OCI-LY3 (cell line): ENCODE measurements at regions not wholly inside any gene's neighbourhood (a gene's known extent, or its start where the extent isn't known, plus 50 kb on each side); places are given as distances from the start of the nearest gene placed in this dataset.

Experiments
- H2AFZ ChIP-seq: fragments of 200-600, 300-600 bp; shearing (Covaris generic); 2 replicates; pipeline ENCODE4 v1.6.0; 2014; ENCODE audit warnings: antibody characterized with exemption, low read depth, low read length
- H3K27ac ChIP-seq: fragments of 200-600, 300-600 bp; sonication (generic); 2 replicates; pipeline ENCODE4 v1.5.1; 2014; ENCODE audit warnings: mild to moderate bottlenecking, low read length, moderate library complexity, mixed read lengths
- H3K27me3 ChIP-seq: fragments of 200-600, 300-600 bp; sonication (generic); 2 replicates; pipeline ENCODE4 v1.6.1; 2014; ENCODE audit warnings: low read depth, low read length, mixed read lengths
- H3K36me3 ChIP-seq: fragments of 200-600, 300-600 bp; sonication (generic); replicated peaks from 2 replicates; pipeline ENCODE3; 2014; ENCODE audit warnings: low read depth, low read length, mixed read lengths
- H3K4me1 ChIP-seq: fragments of 300-600, 200-600 bp; sonication (generic); 2 replicates; pipeline ENCODE4 v1.6.1; 2014; ENCODE audit warnings: low read length, mixed read lengths
- H3K4me2 ChIP-seq: fragments of 200-600, 300-600 bp; sonication (generic); 2 replicates; pipeline ENCODE4 v1.6.1; 2014; ENCODE audit warnings: low read length, mixed read lengths
- H3K4me3 ChIP-seq: fragments of 300-600, 200-600 bp; sonication (generic); 2 replicates; pipeline ENCODE4 v1.5.1; 2014; ENCODE audit warnings: antibody characterized with exemption, mild to moderate bottlenecking, low read length, moderate library complexity
- H3K79me2 ChIP-seq: fragments of 300-600, 200-600 bp; shearing (Covaris generic); 2 replicates; pipeline ENCODE4 v1.6.1; 2014; ENCODE audit warnings: mild to moderate bottlenecking, low read length, mixed read lengths
- H3K9ac ChIP-seq: fragments of 300-600, 200-600 bp; shearing (Covaris generic); 2 replicates; pipeline ENCODE4 v1.6.0; 2014; ENCODE audit warnings: mild to moderate bottlenecking, low read length, moderate library complexity
- H3K9me3 ChIP-seq: fragments of 200-600, 300-600 bp; shearing (Covaris generic); 2 replicates; pipeline ENCODE4 v1.6.1; 2014; ENCODE audit warnings: low read length, mixed read lengths; ENCODE audit not compliant: insufficient read depth
- H4K20me1 ChIP-seq: fragments of 200-600, 300-600 bp; sonication (generic); 2 replicates; pipeline ENCODE4 v1.6.1; 2016; ENCODE audit warnings: low read length, mixed read lengths; ENCODE audit not compliant: insufficient read depth
- CTCF ChIP-seq: fragments of 200-600, 300-600 bp; sonication (generic); IDR thresholded peaks from 2 replicates; pipeline ENCODE4 v1.5.1; 2014; ENCODE audit warnings: antibody characterized with exemption, low read length, low read depth
- EZH2phosphoT487 ChIP-seq: fragments of 200-600 bp; shearing (Covaris generic); IDR thresholded peaks from 2 replicates; pipeline ENCODE4 v1.6.1; 2018; ENCODE audit warnings: antibody characterized with exemption, mixed run types, low read depth

GRCh38 chr3:59680919-59681318, 631.1 kb upstream of the CFAP20DC start:
- Histone ChIP-seq H3K4me2 (no peak overlapping the region), H3K4me3 (no peak overlapping the region), H3K27me3 (peaks cover 16% of the 10 kb centered on the region), H3K36me3 (no peaks in the 10 kb centered on the region), H3K27ac (no peak overlapping the region), H3K4me1 (no peaks in the 10 kb centered on the region), H2AFZ (no peak overlapping the region), H3K9ac (no peak overlapping the region), H3K79me2 (no peaks in the 10 kb centered on the region), H4K20me1 (no peaks in the 10 kb centered on the region), H3K9me3 (no peaks in the 10 kb centered on the region)
- TF ChIP-seq EZH2phosphoT487: no peak
- TF ChIP-seq CTCF: no peak

- H3K9ac ChIP-seq: no peak overlapping the region
- H3K36me3 ChIP-seq: no peaks in the 10 kb centered on the region
- H3K27ac ChIP-seq: no peak overlapping the region
- H3K4me3 ChIP-seq: no peak overlapping the region
- H4K20me1 ChIP-seq: no peaks in the 10 kb centered on the region
- H3K27me3 ChIP-seq: peaks cover 8% of the 10 kb centered on the region; the same call in 1 of the 2 replicates
- H3K4me1 ChIP-seq: no peaks in the 10 kb centered on the region
- H3K9me3 ChIP-seq: no peaks in the 10 kb centered on the region
- TF ChIP-seq CTCF (no peak), EZH2phosphoT487 (no peak)
- H3K4me2 ChIP-seq: no peak overlapping the region
- H3K79me2 ChIP-seq: no peaks in the 10 kb centered on the region
- H2AFZ ChIP-seq: no peak overlapping the region
Observed at GRCh38 chr3:59677747-59678702, 628.2 kb upstream of the CFAP20DC start.

- H3K9ac ChIP-seq: no peak overlapping the region
- TF ChIP-seq EZH2phosphoT487 (no peak), CTCF (no peak)
- H3K79me2 ChIP-seq: no peaks in the 10 kb centered on the region
- no peaks in the 10 kb centered on the region for H4K20me1 ChIP-seq
- H2AFZ ChIP-seq: no peak overlapping the region
- H3K4me2 ChIP-seq: no peak overlapping the region
- no peaks in the 10 kb centered on the region for H3K9me3 ChIP-seq
- no peak overlapping the region for H3K27ac ChIP-seq
- no peaks in the 10 kb centered on the region for H3K36me3 ChIP-seq
- H3K4me1 ChIP-seq: no peaks in the 10 kb centered on the region
- H3K4me3 ChIP-seq: no peak overlapping the region
- H3K27me3 ChIP-seq: peaks cover 3% of the 10 kb centered on the region; the same call in 1 of the 2 replicates
Observed at GRCh38 chr3:59675495-59675894, 625.7 kb upstream of the CFAP20DC start.

GRCh38 chr3:59663076-59663850, 613.4 kb upstream of the CFAP20DC start:
- Histone ChIP-seq H3K79me2 (no peaks in the 10 kb centered on the region), H3K4me1 (no peaks in the 10 kb centered on the region), H3K27ac (no peak overlapping the region), H3K36me3 (no peaks in the 10 kb centered on the region), H3K9me3 (no peaks in the 10 kb centered on the region), H3K9ac (no peak overlapping the region), H3K4me3 (no peak overlapping the region), H2AFZ (no peak overlapping the region), H3K27me3 (0 out of 2 replicates have a peak, but pooled peaks cover 1% of the 10 kb centered on the region), H4K20me1 (no peaks in the 10 kb centered on the region), H3K4me2 (no peak overlapping the region)
- no peak for TF ChIP-seq EZH2phosphoT487
- no peak for TF ChIP-seq CTCF
